Psoas muscle (tissue), 7 donors: ENCODE measurements at regions not wholly inside any gene's neighbourhood (a gene's known extent, or its start where the extent isn't known, plus 50 kb on each side); places are given as distances from the start of the nearest gene placed in this dataset.

Source experiments
- ATAC-seq, 4 donors: fragments of 200-7000 bp; cut with Tn5 transposase; one replicate each; pipeline ENCODE4 v1.9.1; 2020; ENCODE audit warnings: moderate library complexity in 3 of 4, mild to moderate bottlenecking in 2 of 4
- DNase-seq, 2 donors: peaks; one replicate each; pipeline ENCODE4 v3.0.0-alpha.2; 2020
- H3K27ac ChIP-seq: fragments of 200-600 bp; one replicate; pipeline ENCODE4 v1.8.0; 2022
- H3K27me3 ChIP-seq, 3 donors: fragments of 200-600 bp in 1 of 3; one replicate each; pipeline versions ENCODE4 v1.6.1 to v1.8.0; 2013 to 2022; ENCODE audit warnings: low read length in 2 of 3, mild to moderate bottlenecking in 2 of 3, moderate library complexity in 1 of 3; ENCODE audit not compliant: insufficient read depth in 3 of 3
- H3K36me3 ChIP-seq, 2 donors: fragments of 200-600 bp in 1 of 2; one replicate each; pipeline versions ENCODE4 v1.6.1 to v1.8.0; 2013 to 2022; ENCODE audit warnings: low read depth in 1 of 2, mild to moderate bottlenecking in 1 of 2, moderate library complexity in 1 of 2; ENCODE audit not compliant: insufficient read depth in 1 of 2
- H3K4me1 ChIP-seq: fragments of 200-600 bp; one replicate; pipeline ENCODE4 v1.8.0; 2022
- H3K4me3 ChIP-seq: fragments of 200-600 bp; one replicate; pipeline ENCODE4 v1.8.0; 2022; ENCODE audit warnings: mild to moderate bottlenecking
- H3K9me3 ChIP-seq: fragments of 200-600 bp; one replicate; pipeline ENCODE4 v1.8.0; 2022
- CTCF ChIP-seq: fragments of 200-600 bp; IDR thresholded peaks from one replicate; pipeline ENCODE4 v1.8.0; 2022; ENCODE audit warnings: antibody characterized with exemption
- WGBS, 3 donors: extraction: QIAGEN DNeasy Blood & Tissue Kit; methylation state at CpG; one replicate each; pipeline versions ENCODE4 v1.1.6 to v1.1.7; 2013; 5-methylcytosine and 5-hydroxymethylcytosine counted together
- intact Hi-C, 2 donors: fragments of 100-400 bp; cut with DNase I; formaldehyde crosslinking; loops; one replicate each; pipeline versions ENCODE4 v1.11.0 to v1.14.2; 2022
- donor health status: healthy with polysubstance abuse.
- donor health status: DM: no; HTN: no; CAD: no; lungs with moderate emphysema.
- donor health status: Bipolar disorder and iron deficiency.
- donor health status: healthy.
- donor health status: DM: yes; HTN: yes; CAD: no.
- donor health status: DM: no; HTN: no; CAD: no.
- donor health status: DM: yes; HTN: yes; CAD: no.

DNA sequence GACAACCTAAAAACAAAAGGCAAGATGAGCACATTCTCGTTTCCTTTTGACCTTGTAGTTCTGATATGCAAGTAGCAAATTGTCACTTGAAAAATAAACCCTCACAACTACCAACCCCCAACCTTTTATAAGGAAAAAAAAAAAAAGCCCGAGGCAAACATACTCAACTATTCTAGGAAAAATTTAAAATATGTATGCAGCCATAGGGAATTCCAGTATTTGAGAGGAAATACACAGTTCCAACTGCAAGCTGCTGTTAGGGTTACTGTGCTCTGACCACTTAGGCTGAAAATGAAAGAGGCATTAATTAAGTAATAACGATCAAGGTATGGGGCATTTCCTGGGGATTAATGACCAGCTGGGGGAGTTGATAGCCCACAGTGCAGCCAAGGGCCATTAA is 281.9 kb upstream of the DPH6 start:
- no peak overlapping the region for H3K27ac ChIP-seq
- H3K9me3 ChIP-seq, result no peaks in the 10 kb centered on the region
- H3K4me3 ChIP-seq, result no peak overlapping the region
- no peaks in the 10 kb centered on the region for H3K4me1 ChIP-seq
- no peak for DNase-seq
- intact Hi-C loops, result no loop called here
- no peak for TF ChIP-seq CTCF
- WGBS, 3 donors, result 16 to 20% (median 18%) methylated on average over 3 of the region's 3 CpGs
- ATAC-seq, result no peak
- no peaks in the 10 kb centered on the region for H3K36me3 ChIP-seq
- peaks cover 0 to 4% (median 0%) of the 10 kb centered on the region in 3 donors for H3K27me3 ChIP-seq

GRCh38 chr15:35833581-35833980 is 287.6 kb upstream of the DPH6 start:
- DNase-seq (no peak), ATAC-seq (no peak)
- H3K36me3 ChIP-seq, result no peaks in the 10 kb centered on the region
- no peak for TF ChIP-seq CTCF
- H3K27me3 ChIP-seq, result no peaks in the 10 kb centered on the region
- 86 to 93% (median 89%) methylated on average over 1 of the region's 1 CpG for WGBS, 3 donors
- intact Hi-C loops, result no loop called here
- no peak overlapping the region for H3K27ac ChIP-seq
- H3K4me3 ChIP-seq, result no peak overlapping the region
- no peaks in the 10 kb centered on the region for H3K4me1 ChIP-seq
- H3K9me3 ChIP-seq, result no peaks in the 10 kb centered on the region

DNA sequence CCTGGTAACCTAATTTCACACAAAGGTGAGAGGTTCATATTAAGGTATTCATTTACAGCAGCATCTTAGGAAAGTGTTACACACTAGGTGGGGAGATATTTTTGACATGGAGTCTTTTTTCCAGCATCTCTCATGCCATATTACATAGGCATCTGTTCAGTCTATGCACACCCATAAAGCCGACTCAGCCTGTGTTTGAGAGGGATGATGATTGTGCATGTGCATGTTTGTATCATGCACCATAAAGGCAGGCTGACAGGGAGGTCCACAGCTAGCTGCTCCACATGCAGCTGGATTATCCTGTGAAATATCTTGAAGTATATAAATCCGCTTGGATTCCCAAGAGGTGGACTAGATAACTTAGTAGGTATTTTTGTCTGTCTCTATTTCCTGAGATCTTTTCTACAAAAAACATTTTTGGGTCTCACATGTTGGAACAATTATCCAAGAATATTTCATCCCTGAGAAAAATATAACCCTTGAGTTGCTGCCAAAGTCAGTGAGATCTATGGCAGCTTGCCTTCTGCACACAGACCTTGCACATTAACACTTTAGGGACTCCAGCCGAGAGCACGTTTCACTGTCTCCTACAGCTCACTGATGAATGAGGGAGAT is 288.4 kb upstream of the DPH6 start:
- Histone ChIP-seq H3K27ac (no peak overlapping the region), H3K36me3 (no peaks in the 10 kb centered on the region), H3K4me3 (no peak overlapping the region), H3K27me3 (no peaks in the 10 kb centered on the region), H3K4me1 (no peaks in the 10 kb centered on the region), H3K9me3 (no peaks in the 10 kb centered on the region)
- DNase-seq (no peak), ATAC-seq (no peak)
- no peak for TF ChIP-seq CTCF
- WGBS, 3 donors, result 24 to 26% (median 25%) methylated on average over 4 of the region's 4 CpGs
- intact Hi-C loops, result no loop called here

DNA sequence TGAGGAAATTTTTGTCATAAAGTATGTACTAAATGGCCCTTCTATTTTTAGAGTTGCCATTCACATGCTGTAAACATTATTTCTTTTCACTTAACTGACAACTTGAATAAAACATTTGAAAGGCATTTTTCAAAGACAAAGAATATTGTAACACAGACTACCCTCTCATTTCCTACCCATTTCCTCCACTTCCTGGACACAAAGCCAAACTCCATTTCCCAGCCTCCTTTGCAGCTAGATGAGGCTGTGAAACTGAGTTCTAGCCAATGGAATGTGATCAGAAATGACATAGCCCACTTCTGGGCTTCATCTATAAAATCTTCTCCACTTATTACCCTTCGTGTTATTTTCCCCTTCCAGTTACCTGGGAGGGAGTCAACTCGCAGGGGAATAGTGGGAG is 288.9 kb upstream of the DPH6 start:
- no peak for TF ChIP-seq CTCF
- H3K9me3 ChIP-seq, result no peaks in the 10 kb centered on the region
- H3K27me3 ChIP-seq, result no peaks in the 10 kb centered on the region
- DNase-seq, result no peak
- no peak overlapping the region for H3K27ac ChIP-seq
- no peak for ATAC-seq
- intact Hi-C loops, result no loop called here
- H3K36me3 ChIP-seq, result no peaks in the 10 kb centered on the region
- WGBS, 3 donors, result 77 to 86% (median 80%) methylated on average over 2 of the region's 2 CpGs
- H3K4me3 ChIP-seq, result no peak overlapping the region
- H3K4me1 ChIP-seq, result no peaks in the 10 kb centered on the region
